DMS 273 (cell line): ENCODE measurements at regions not wholly inside any gene's neighbourhood (a gene's known extent, or its start where the extent isn't known, plus 50 kb on each side); places are given as distances from the start of the nearest gene placed in this dataset.
"Not testable (repeated sequence)": the region's sequence is repeated elsewhere in the genome, so short reads cannot be mapped to it uniquely, and the experiment has no call there.

Experiments used
- DNase-seq: peaks from one replicate; lab custom pipeline; 2025; ENCODE audit not compliant: unreplicated experiment; lab: John Stamatoyannopoulos, UW

DNA sequence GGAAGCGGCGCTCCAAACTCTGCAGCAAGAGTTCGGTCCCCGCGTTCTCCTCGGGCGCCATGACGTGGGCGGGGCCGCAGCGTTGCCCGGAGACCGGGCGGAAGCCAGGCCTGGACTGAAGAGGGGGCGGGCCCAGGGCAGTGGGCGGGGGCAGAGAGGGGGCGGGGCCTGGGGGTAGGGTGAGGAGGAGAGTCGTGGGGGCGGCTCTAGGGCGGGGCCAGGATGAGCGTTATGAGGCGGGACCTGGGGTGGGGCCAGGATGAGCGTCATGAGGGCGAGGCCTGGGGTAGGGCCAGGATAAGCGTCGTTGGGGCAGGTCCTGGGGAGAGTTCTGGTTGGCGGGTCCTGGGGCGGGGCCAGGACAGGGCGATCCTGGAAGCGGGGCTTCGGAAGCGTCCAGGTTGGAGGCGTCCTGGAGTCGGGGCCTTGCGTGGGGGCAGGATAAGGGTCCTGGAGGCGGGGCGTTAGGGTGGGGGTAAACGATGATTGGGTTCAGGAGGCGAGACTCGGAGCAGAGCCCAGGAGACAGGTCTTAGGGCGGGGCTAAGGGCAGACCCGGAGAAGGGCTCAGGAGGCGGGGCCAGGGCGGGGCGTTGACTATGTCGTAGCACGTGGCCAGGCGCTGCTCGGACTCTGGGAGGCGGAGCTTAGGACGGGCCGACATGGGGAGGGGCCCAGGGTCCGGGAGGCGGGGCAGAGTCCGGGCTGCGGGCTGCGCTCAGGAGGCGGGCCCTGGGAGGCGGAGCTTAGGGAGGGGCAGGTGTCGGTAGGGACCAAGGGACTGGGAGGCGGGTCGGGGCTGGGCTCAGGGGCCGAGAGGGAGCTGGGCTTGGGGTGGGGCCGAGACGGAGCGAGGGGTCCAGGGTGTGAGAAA, 131.1 kb upstream of the ALDH3B2 start:
- peak; percentile 94 for DNase-seq

DNA sequence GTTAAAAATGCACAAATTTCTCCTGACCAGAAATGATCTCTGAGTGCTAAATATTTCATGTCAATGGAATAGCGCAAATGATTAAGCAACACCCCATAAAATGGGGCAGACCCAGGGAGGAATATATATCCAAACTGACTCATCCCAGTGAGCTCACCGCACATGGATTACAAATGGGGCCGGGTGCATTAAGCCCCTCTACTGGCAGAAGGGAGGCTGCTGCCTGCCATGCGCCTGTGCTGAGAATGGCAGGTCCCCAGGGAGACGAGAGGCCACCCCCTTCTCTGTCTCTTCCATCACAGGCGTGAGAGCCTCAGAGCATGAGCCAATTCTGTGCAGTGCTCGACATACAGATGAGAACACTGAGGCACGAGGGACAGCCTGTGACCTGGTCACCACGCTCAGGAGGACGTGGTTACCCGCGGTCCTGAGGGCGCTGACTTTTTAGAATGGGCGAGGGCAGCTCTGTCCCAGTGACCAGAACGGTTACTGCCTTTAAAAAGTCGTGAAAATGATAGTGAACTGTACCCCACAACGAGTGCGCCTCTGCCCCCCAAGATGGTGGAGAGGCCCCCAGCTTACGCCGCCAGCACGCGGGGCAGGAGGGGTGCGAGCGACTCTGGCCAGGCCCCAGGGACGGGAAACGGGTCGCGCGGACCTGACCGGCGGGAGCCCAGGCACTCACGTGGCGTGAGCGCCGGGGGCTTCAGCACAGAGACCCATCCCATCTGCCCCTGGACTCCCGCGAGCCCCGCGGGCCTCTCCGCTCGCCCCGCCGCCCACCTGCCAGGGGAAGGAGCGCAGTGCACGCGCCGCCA, 130.2 kb upstream of the ALDH3B2 start:
- DNase-seq: peak; percentile 65

DNA sequence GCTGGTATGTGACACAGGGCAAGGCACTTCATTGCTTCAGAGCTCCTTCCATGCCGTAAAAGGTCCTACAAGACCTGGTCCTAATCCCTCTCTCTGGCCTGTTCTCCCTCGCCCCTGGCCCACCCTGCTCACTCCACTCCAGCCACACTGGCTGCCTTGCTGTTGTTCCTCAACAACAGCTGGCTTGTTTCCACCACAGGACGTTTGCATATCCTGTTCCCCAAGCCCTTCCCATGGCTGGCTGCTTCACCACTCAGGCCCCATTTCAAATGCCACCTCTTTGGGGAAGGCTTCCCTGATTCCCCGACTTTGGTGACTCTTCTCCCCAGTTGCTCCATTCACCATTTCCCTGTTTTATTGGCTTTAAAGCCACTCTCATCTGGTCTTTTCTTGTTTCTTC, 129.1 kb upstream of the ALDH3B2 start:
- not testable (repeated sequence) for DNase-seq

DNA sequence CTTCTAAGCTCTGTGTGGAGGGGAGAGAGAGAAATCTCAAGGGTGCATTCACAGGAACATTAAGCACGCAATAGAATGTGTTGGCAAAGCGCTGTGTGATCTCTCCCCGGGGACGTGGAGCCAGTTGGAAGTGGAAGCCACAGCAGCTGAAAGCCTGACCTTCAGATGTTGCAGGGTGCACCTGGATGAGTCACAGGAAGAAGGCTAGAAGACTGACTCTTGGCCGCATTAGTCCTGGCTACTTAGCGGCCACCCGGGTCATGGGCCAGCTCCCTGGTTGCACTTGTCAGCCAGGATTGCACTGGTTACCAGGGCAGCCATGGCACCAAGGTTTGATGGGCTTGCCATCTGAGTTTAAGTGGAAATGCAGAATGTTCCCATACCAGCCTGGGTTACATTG, 128.6 kb upstream of the ALDH3B2 start:
- not testable (repeated sequence) for DNase-seq

DNA sequence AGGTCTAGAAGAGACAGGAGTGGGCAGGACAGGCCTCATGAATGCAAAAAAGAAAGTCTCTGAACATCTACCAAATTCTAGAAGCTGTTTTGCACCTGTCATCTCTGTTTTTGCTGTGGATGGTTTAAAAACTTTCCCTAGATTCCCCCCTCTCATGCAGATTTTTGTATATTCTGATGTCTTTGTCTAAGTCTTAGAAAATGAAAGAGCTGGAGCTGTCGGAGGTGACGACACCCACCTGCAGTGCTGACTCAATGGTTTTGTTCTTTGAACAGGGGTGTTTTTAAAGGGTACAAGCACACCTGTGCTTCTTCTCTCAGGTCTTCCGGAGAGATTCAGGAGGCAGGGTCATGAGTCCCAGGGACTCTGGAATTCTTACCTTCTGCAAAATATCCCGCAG, 128.2 kb upstream of the ALDH3B2 start:
- not testable (repeated sequence) for DNase-seq

DNA sequence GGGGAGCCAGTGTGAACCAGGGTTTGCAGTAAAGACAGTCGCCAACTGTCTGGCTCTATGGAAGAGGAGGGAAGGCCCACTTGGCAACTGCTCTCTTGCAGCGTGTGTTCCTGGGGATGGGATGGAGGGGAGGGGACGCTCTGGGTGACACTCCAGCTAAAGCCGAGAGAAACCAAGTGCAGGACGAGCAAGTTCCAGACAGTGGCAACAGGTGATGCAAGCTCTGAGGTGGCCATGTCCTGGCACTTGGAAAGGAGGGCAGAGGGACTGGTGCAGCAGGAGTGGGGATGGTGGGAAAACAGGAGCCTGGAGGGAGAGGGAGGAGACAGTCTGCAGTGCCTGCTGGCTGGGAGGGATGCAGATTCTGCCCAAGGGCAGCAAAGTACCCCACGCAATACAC, 127.0 kb upstream of the ALDH3B2 start:
- not testable (repeated sequence) for DNase-seq

DNA sequence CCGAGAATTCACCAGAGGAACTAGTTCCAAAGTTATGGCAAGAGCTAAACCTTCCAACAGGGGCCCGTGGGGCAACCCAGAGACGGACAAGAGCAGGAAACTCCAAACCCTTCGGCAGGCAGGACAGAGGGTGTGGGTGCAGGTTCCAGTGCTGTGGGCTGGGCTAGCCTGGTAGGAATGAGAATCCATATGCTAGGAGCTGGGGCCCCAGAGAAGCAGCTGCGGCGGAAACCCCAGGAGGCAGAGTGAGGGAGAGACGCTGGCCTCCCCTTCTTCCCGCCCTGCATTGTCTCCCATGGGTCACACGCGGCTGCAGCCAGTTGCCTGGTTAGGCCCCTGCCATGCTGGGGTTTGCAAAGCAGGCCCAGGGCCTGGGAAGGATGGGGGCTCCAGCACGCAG, 126.2 kb upstream of the ALDH3B2 start:
- DNase-seq: not testable (repeated sequence)

DNA sequence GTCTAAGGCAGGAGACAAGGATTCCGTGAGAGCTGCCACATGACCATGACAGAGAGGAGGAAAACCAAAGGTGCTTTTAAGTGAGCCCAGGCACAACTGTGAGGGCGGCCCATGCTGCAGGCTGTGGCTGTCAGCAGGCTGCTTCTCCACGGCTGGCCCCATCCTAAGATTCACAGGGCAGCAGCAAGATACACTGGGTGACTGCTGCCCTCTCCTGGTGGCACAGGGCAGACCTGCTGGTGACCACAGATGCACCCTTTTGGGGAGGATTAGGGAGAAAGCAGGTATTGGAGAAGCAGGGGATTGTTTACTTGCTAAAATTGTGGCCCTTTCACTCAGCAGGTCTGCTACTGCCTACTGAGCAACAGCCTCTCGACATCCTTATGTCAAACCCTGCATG, 125.4 kb upstream of the ALDH3B2 start:
- not testable (repeated sequence) for DNase-seq

DNA sequence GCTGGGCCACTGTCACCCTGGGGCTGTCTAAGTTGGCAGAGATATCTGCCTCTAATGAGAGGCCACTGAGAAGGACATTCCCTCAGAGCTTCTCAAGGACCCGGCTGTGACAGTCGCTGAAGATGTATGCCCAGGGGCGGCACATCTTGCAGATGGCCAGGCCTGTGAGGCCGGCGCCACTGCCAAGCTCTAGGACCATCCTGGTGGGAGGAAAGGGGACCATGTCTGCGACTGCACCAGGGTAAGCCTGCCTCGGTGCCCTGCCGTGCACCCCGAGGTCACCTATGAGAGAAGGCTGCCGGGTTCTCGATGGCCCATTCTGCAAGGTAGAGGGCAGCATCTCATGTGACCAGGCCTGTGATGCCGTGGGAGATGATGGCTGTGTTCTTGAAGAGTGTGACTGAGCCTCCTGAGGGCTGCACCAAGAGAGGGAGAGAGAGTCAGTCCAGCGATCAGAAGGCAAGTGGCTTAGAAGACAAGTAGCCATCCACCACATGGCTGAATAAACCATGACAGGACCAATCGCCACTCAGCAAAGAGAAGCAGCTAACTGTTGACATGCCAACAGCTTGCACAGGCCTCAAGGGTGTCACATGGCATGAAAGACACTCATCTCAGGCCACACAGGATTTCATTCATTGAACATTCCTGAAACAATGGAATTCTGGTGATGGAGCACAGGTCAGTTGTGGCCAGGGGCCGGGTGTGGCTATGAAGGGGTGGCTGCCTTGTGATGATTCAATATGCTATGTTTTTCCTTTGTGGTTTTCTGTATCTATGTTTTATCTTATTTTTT, 123.5 kb upstream of the ALDH3B2 start:
- DNase-seq: not testable (repeated sequence)

DNA sequence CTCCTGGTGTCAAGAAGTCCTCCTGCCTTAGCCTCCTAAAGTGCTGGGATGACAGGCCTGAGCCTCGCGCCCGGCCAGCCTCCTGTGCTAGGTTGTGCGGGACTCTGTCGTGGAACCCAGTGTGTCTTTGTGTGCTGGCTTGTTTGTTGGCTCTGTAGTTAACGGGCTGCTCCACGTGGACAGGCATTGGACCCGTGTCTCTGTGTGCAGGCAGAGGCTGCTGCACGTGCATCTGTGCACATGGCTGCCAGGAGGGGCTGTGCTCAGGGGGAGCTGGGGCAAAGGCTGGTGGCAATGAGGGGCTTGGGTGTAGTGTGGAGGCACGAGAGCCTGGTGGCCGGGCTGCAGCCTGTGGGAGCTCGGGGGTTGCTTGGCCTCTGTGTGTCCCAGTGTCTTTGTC, 121.3 kb upstream of the ALDH3B2 start:
- no peak for DNase-seq

DNA sequence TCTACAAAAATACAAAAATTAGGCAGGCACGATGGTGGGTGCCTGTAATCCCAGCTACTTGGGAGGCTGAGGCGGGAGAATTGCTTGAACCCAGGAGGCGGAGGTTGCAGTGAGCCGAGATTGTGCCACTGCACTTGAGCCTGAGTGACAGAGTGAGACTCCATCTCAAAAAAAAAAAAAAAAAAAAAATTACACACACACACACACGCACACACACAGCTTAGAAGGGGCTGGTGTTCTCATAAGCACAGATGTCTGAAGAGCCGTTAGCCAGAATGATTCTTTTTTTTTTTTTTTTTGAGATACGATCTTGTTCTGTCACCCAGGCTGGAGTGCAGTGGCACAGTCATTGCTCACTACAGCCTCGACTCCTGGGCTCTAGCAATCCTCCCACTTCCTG, 119.3 kb upstream of the ALDH3B2 start:
- DNase-seq: not testable (repeated sequence)

DNA sequence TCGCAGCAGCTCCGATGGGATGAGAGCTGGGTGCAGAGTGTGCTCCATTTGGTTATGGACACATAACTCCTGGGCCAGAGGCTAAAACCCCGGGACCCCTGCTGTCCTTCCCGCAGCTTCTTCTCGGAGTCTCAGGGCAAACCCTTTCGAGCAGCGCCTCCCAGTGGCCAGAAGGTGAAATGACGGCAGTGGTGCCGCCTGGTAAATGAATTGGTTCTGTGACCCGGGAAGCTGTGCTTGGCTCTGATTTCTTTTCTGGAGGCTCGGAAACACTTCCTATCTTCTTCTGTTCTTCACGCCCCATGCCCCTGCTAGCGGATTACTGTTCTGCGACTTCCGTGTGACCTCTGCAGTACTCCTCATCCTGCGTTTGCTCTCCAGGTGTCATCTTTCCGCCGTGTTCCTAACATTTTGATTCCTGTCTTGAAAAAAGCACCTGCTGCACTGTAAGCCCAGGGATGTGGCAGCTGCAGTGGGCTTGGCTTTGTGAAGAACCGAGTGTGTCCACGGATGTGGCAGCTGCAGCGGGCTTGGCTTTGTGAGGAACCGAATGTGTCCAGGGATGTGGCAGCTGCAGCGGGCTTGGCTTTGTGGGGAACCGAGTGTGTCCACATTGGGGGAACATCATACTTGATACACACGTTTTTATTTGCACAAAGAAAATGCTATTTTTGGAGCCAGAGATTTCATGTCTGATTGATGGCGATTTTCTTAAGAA, 118.0 kb upstream of the ALDH3B2 start:
- DNase-seq: peak; percentile 50

DNA sequence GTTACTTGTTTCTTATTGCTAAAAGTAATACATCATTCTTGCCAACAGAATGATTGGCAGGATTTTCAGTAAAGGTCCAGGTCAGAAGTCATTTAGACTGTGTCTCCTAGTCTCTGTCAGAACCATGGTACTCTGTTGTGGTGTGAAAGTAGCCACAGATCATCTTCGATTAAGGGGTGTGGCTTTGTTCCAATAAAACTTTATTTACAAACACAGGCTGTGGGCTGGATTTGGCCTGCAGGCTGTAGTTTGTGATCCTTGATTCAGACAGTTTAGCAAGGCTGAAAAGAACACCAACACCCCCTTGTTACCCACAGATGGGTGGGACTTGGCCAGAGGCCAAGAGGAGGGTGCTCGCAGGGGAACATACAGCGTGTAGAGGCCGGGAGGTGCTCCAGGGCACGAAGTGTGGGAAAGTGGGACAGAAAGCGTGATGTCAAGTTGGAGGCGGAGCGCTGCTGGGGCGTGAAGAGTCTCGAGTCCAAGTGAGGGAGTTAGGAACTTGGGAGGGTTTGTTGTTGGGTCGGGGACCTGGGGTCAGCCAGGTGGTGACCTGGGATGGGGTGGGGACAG, 117.3 kb upstream of the ALDH3B2 start:
- not testable (repeated sequence) for DNase-seq

DNA sequence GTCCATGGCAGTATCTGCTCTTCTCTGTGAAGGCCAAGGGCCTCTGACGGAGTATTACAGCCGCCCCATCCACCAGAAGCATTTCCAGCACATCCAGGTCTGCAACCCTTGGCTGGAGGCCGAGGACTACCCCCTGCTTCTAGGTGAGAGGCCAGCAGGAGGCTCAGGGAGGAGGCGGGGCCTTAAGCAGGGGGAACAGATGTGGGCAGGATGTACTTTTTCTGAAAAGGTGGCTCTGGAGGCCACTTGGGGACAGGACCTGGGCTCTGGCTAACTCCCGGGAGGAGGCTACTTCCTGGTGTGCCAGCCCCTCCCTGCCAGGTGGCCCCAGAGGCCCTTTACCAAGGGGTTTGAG, 113.9 kb upstream of the ALDH3B2 start:
- not testable (repeated sequence) for DNase-seq

DNA sequence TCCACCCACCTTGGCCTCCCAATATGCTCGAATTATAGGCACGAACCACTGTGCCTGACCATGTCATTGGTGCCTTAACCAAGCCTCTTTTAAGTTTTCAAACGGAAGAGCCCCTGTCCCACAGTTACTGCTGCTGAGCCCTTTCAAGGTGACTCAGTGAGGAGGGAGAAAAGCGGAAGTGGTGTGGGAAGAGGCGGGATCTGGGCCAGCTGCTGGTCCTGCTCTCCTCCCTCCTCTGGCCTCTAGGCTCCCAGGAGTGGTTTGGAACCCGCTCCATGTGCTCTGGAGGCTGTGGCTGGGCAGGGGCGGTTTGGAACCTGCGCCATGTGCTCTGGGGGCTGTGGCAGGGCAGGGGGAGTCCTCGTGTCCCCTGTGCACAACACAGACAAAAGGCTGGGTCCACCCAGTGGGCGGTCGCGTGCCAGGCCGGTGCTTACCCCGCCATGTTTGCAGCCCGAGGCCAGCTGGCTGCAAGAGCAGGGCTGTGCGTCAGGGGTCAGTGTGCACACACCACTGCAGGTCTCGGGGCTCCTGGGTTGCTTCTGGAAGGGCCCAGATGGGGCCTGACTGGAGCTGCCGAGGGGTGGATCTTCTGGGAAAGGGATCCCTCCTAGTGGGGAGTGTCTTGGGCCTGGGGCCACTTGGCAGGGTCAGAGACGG, 113.4 kb upstream of the ALDH3B2 start:
- DNase-seq: not testable (repeated sequence)

DNA sequence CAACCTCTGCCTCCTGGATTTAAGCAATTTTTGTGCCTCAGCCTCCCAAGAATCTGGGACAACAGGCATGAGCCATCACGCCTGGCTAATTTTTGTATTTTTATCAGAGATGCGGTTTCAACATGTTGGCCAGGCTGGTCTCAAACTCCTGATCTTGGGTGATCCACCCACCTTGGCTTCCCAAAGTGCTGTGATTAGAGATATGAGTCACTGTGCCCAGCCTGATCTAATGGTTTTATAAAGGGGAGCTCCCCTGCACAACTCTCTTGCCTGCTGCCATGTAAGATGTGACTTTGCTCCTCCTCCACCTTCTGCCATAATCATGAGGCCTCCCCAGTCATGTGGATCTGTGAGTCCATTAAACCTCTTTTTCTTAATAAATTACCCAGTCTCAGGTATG, 107.5 kb upstream of the ALDH3B2 start:
- not testable (repeated sequence) for DNase-seq

DNA sequence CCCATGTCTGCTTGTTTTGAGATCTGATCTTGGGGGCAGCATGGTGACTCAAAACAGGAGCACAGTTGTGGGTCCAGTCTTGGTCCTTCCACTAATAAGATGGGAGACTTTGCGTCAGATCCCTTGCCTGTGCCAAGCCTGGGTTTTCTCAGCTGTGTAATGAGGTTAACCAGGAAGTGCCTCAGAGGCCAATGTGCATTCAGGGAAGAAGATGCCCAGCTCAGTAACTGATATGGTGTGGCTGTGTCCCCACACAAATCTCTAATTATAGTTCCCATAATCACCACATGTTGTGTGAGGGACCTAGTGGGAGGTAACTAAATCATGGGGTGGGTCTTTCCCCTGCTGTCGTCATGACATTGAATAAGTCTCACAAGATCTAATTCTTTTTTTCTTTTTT, 107.1 kb upstream of the ALDH3B2 start:
- DNase-seq: not testable (repeated sequence)

DNA sequence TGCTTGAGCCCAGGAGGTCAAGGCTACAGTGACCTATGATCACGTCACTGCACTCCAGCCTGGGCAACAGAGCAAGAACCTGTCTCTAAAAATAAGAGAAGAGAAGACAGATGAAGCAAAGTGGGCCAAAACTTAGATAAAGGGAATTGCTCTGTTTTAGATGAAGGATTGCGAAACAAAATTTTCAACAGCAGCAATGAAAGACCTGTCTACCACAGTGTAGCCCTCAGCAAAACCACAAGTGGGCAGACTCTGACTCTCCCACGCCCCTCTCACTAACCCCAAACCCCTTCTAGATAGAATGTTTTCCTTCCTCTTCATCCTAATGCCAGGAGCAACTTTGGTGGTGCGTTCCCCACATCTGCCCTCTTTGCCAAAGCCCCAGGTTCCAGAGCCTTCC, 105.6 kb upstream of the ALDH3B2 start:
- no peak for DNase-seq

DNA sequence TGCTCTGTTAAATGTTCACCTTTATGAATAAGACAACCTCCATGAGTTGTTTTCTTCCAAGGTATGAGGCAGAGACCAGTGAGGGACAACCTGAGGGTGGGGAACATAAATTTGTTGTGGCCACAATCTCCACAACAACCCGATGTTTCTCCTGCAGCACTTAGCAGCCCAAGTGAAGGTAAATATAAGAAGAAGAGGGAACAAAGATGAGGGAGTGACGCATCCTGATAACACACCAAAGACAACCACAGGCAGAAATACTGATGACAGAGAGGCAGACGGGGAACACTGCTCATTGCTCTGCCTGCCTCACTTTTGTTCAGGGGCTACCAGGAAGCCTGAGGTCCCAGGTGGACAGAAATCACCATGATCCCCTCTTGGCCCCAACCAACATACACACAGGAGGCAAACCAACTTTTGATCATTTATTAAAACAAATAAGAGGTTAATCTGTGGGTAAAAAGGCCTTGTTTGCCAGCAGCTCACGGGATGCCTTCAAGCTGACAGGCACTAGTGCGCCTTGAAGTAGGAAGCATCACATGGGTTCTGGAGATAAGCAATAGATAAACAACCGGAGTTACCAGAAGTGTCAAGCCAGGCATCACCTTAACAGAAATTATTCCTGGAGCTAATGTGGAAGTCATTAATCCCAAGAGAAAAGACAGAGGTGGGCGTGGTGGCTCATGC, 104.9 kb upstream of the ALDH3B2 start:
- not testable (repeated sequence) for DNase-seq
